BLaER1 treated with 17β-estradiol and CSF1 and Interleukin-3, amounts not matched to agents 10 nM and 100 nM (cell line): ENCODE measurements at regions not wholly inside any gene's neighbourhood (a gene's known extent, or its start where the extent isn't known, plus 50 kb on each side); places are given as distances from the start of the nearest gene placed in this dataset.

Source experiments
- H3K27ac ChIP-seq, 11 experiments: shearing (Covaris generic); formaldehyde crosslinking; 2 replicates each; pipeline ENCODE4 v1.8.1; 2022
- H3K27me3 ChIP-seq, 11 experiments: shearing (Covaris generic); formaldehyde crosslinking; 2 replicates each; pipeline ENCODE4 v1.8.1; 2022
- H3K36me3 ChIP-seq, 11 experiments: shearing (Covaris generic); formaldehyde crosslinking; 2 replicates each; pipeline ENCODE4 v1.8.1; 2022
- H3K4me1 ChIP-seq, 10 experiments: shearing (Covaris generic); formaldehyde crosslinking; 2 replicates each; pipeline ENCODE4 v1.8.1; 2022
- H3K4me2 ChIP-seq, 11 experiments: shearing (Covaris generic); formaldehyde crosslinking; 2 replicates each; pipeline ENCODE4 v1.8.1; 2022
- H3K4me3 ChIP-seq, 10 experiments: shearing (Covaris generic); formaldehyde crosslinking; 2 replicates each; pipeline ENCODE4 v1.8.1; 2022
- H3K9ac ChIP-seq, 11 experiments: shearing (Covaris generic); formaldehyde crosslinking; 2 replicates each; pipeline ENCODE4 v1.8.1; 2022
- H3K9me3 ChIP-seq, 11 experiments: shearing (Covaris generic); formaldehyde crosslinking; replicated peaks in 1 of 11; 2 replicates each; pipeline ENCODE4 v1.8.1; 2022
- H4K20me1 ChIP-seq, 11 experiments: shearing (Covaris generic); formaldehyde crosslinking; 2 replicates each; pipeline ENCODE4 v1.8.1; 2022
- Cebpa-rat ChIP-seq, 11 experiments: shearing (Covaris generic); IDR thresholded peaks; 2 replicates each; pipeline ENCODE4 v1.8.1; 2022

DNA sequence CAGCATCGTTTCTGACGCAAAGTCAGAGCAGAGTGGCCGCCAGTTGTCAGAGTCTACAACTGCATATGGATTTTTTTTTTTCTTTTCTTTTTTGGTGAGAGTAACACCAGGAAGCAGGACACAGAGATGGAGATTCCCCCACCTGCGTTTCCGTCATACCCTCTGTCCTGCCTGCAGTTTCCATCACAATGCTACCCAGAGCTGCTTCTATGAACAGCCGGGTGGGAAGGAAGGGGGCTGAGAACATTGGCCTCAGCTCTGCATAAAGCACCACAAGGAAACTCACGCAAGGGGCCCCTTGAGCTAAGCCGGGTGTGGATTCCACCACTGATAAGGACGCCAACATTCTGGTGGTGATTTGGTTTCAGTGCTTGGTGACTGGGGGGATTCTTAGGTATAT is 183.5 kb upstream of the AFDN start:
- Histone ChIP-seq H3K27ac (no peak overlapping the region), H3K4me2 (peak overlapping the region in 4 of 11 experiments; percentile 63 to 97 (median 89); a peak in 6 of 22 replicates), H3K4me1 (peaks cover 43 to 51% (median 49%) of the 10 kb centered on the region in 10 experiments), H3K4me3 (no peak overlapping the region), H3K36me3 (no peaks in the 10 kb centered on the region), H3K9ac (no peak overlapping the region), H3K9me3 (peaks cover 0 to 13% (median 8%) of the 10 kb centered on the region in 11 experiments; a peak in 12 of 22 replicates), H3K27me3 (no peaks in the 10 kb centered on the region), H4K20me1 (no peaks in the 10 kb centered on the region)
- TF ChIP-seq Cebpa-rat (IDR thresholded peaks at IDR 0.05) = no peak

DNA sequence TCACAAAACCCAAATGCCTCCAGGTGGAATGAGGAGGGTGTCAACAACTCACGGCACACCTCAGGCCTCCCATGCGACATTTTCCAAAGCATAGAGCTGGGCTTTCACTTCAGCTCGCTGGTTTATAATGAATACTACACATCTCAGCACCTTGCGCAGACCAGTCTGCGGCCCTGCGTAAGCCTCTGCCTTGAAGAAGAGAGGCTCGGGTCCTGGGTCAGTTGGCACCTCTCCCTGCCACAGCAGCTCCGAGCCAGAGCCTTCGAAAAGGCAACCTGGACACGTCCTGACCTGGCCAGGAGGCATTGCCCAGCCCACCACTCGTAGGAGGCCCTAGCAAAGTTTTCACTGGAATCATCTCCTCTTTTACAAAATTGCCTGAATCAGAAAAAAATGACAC is 183.0 kb upstream of the AFDN start:
- no peaks in the 10 kb centered on the region for H3K27me3 ChIP-seq
- peak overlapping the region in 10 of 11 experiments; percentile 63 to 97 (median 89); a peak in 17 of 22 replicates for H3K4me2 ChIP-seq
- TF ChIP-seq Cebpa-rat (IDR thresholded peaks at IDR 0.05) = no peak
- peaks cover 0 to 13% (median 8%) of the 10 kb centered on the region in 11 experiments; a peak in 12 of 22 replicates for H3K9me3 ChIP-seq
- no peak overlapping the region for H3K27ac ChIP-seq
- no peak overlapping the region for H3K4me3 ChIP-seq
- peaks cover 48 to 55% (median 52%) of the 10 kb centered on the region in 10 experiments for H3K4me1 ChIP-seq
- no peak overlapping the region for H3K9ac ChIP-seq
- no peaks in the 10 kb centered on the region for H4K20me1 ChIP-seq
- no peaks in the 10 kb centered on the region for H3K36me3 ChIP-seq

DNA sequence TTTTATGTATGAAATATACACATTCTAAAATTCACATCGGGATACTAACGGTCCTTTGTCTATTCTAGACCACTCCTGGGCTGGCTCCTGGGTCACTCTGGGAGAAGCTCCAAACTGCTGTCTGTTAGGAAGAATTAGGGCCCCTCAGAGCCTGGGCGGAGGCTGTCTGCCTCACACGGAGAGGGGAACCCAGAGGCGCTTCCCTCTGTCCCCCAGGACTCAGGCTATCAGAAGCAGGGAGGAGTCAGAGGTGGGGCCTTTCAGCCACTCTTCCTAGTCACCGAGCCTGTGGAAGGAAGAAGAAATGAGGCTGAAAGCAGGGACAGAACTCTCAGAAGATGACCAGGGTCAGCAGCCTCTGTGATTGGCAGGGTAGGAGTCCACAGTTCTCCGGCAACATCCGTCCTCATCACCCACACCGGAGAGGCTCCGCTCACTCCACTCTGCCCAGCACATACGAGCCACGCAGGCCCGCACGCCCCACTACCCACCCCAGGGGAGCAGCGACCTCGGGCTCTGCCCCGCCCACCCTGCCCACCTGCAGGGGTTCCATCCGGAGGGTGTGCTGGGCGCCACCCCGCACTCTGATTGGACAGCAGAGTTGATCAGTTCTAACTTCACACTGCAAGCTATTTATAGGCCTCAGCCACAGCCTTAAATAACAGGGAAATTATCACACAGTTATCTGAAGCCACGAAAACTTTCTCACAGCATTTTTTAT is 182.1 kb upstream of the AFDN start:
- Histone ChIP-seq H3K36me3 (no peaks in the 10 kb centered on the region), H3K9me3 (peaks cover 0 to 13% (median 8%) of the 10 kb centered on the region in 11 experiments; a peak in 12 of 22 replicates), H3K9ac (peak overlapping the region in 9 of 11 experiments; percentile 32 to 69 (median 54); a peak in 16 of 22 replicates), H4K20me1 (no peaks in the 10 kb centered on the region), H3K27ac (peak overlapping the region in 10 of 11 experiments; percentile 10 to 65 (median 50); a peak in 14 of 22 replicates), H3K4me3 (peak overlapping the region in 5 of 10 experiments; percentile 2 to 52 (median 36); a peak in 6 of 20 replicates), H3K27me3 (no peaks in the 10 kb centered on the region), H3K4me1 (peaks cover 52 to 60% (median 57%) of the 10 kb centered on the region in 10 experiments), H3K4me2 (peak overlapping the region; percentile 63 to 97 (median 89))
- no peak for TF ChIP-seq Cebpa-rat (IDR thresholded peaks at IDR 0.05)

DNA sequence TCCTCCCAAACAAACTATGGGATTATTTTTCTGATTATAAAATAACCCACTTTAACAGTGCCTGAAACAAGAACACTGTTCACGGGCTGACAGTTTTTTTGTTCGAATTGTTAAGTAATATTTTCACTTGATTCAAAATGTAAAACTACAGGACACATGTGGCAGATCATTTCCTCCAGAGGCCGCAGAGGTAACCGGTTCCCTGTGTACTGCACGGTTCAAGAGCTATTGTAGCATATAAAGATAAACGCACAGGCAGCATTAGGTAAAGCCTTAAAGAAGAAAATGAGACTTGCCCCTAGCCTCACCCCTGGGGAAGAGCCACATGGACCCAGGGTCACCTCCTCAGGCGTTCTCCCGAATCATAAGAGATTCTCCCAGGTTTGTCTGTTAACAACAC is 181.3 kb upstream of the AFDN start:
- Histone ChIP-seq H3K9ac (peak overlapping the region in 8 of 11 experiments; percentile 2 to 67 (median 50); a peak in 10 of 22 replicates), H4K20me1 (no peaks in the 10 kb centered on the region), H3K4me2 (peak overlapping the region; percentile 63 to 97 (median 89)), H3K9me3 (peaks cover 0 to 13% (median 8%) of the 10 kb centered on the region in 11 experiments; a peak in 12 of 22 replicates), H3K4me3 (peak overlapping the region in 4 of 10 experiments; percentile 2 to 52 (median 36); a peak in 3 of 20 replicates), H3K36me3 (no peaks in the 10 kb centered on the region), H3K4me1 (peaks cover 54 to 68% (median 64%) of the 10 kb centered on the region in 10 experiments), H3K27me3 (no peaks in the 10 kb centered on the region), H3K27ac (peak overlapping the region in 8 of 11 experiments; percentile 34 to 65 (median 50); a peak in 11 of 22 replicates)
- no peak for TF ChIP-seq Cebpa-rat (IDR thresholded peaks at IDR 0.05)

DNA sequence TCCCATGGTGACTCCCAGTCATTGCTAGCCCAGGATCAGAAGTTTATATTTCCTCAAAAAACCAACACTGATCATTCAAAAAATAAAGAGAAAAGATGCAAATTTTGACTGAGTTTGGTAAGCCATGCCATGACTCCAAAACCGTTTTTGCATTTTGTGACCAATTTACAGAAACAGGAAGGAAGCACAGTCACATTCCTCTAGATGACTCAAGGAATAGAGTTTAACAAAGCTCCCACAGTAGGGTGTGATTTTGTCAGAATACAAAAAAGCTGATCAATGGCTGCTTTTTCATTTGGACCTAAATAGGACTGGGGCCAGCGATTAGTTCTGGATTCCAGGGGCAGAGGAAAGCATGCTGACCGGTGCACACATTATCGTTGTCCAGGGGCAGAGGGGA is 179.4 kb upstream of the AFDN start:
- Histone ChIP-seq H3K9me3 (peaks cover 0 to 15% (median 6%) of the 10 kb centered on the region in 11 experiments; a peak in 16 of 22 replicates), H3K27ac (peak overlapping the region in 8 of 11 experiments; percentile 11 to 74 (median 42); a peak in 11 of 22 replicates), H3K36me3 (no peaks in the 10 kb centered on the region), H3K9ac (peak overlapping the region in 1 of 11 experiments; percentile 31; a peak in 1 of 22 replicates), H3K4me1 (peaks cover 56 to 78% (median 68%) of the 10 kb centered on the region in 10 experiments), H3K4me3 (no peak overlapping the region), H3K4me2 (peak overlapping the region; percentile 63 to 97 (median 89)), H3K27me3 (no peaks in the 10 kb centered on the region), H4K20me1 (no peaks in the 10 kb centered on the region)
- TF ChIP-seq Cebpa-rat (IDR thresholded peaks at IDR 0.05) = no peak

DNA sequence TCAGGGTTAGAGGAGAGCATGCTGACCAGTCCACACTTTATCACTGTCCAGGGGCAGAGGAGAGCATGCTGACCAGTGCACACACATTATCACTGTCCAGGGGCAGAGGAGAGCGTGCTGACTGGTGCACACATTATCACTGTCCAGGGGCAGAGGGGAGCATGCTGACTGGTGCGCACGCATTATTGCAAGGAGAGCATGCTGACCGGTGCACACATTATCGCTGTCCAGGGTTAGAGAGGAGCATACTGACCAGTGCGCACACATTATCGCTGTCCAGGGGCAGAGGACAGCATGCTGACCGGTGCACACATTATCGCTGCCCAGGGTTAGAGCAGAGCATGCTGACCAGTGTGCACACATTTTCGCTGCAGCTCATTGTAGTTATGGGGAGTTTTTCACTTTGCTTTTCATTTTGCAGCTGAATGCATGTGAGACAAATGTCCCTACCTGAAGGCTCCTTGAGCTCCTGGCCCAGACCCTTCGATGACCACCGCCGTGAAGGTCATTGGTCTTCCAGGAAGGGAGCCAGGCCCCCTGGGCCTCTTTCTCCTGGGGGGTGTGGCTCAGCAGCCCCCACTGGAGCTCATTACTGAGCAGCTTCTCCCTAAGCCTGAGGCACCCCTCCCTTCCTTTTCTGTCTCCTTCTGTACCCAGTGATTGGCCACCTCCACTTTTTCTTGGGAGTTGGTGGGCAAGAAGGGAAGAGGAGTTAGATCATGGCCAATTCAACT is 178.8 kb upstream of the AFDN start:
- H3K36me3 ChIP-seq = no peaks in the 10 kb centered on the region
- peaks cover 62 to 84% (median 74%) of the 10 kb centered on the region in 10 experiments for H3K4me1 ChIP-seq
- no peaks in the 10 kb centered on the region for H4K20me1 ChIP-seq
- no peak overlapping the region for H3K4me3 ChIP-seq
- peak overlapping the region; percentile 63 to 97 (median 89) for H3K4me2 ChIP-seq
- no peaks in the 10 kb centered on the region for H3K27me3 ChIP-seq
- peak overlapping the region in 1 of 11 experiments; percentile 31; a peak in 1 of 22 replicates for H3K9ac ChIP-seq
- no peak for TF ChIP-seq Cebpa-rat (IDR thresholded peaks at IDR 0.05)
- H3K9me3 ChIP-seq = peaks cover 0 to 16% (median 2%) of the 10 kb centered on the region in 11 experiments; a peak in 8 of 22 replicates
- H3K27ac ChIP-seq = peak overlapping the region in 5 of 11 experiments; percentile 11 to 74 (median 42); a peak in 8 of 22 replicates

DNA sequence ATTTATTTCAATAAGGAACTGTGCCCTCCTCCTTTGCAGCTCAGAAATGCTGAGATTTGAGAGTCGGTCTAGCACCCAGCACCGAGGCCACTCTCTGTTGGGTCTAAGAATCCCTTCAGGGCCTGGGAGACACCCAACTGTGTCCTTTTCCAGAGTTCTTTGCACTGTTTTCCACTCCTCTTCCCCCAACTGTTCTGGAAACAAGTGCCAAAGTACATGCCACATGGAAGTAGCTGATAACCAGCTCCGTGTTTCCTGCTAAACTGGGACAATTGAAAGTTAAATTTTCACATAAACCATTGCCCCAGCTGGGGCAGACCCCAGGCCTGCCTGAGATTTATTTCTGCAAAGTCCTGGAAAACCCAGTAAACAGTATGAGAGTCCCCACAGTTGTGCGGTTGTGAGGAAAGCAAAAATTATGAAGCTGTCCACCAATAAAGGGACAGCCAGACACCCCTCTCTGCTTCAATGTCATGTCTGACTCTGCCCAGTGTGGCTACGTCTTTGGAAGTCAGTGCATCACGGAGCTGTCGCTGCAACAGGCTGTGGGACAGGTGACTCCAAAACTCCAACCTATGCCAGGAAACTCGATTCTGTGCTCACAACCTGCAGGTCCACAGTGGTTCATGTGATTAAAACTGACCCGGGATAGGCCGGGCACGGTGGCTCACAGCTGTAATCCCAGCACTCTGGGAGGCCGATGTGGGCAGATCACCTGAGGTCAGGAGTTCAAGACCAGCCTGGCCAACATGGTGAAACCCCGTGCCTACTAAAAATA is 178.0 kb upstream of the AFDN start:
- peak overlapping the region in 3 of 11 experiments; percentile 20 to 64 (median 30); a peak in 5 of 22 replicates for H3K27ac ChIP-seq
- no peaks in the 10 kb centered on the region for H3K36me3 ChIP-seq
- peaks cover 0 to 15% (median 0%) of the 10 kb centered on the region in 11 experiments; a peak in 7 of 22 replicates for H3K9me3 ChIP-seq
- no peaks in the 10 kb centered on the region for H3K27me3 ChIP-seq
- H3K4me3 ChIP-seq = no peak overlapping the region
- peaks cover 60 to 79% (median 73%) of the 10 kb centered on the region in 10 experiments for H3K4me1 ChIP-seq
- H3K4me2 ChIP-seq = peak overlapping the region in 10 of 11 experiments; percentile 63 to 97 (median 89); a peak in 16 of 22 replicates
- no peak for TF ChIP-seq Cebpa-rat (IDR thresholded peaks at IDR 0.05)
- no peak overlapping the region for H3K9ac ChIP-seq
- H4K20me1 ChIP-seq = no peaks in the 10 kb centered on the region

DNA sequence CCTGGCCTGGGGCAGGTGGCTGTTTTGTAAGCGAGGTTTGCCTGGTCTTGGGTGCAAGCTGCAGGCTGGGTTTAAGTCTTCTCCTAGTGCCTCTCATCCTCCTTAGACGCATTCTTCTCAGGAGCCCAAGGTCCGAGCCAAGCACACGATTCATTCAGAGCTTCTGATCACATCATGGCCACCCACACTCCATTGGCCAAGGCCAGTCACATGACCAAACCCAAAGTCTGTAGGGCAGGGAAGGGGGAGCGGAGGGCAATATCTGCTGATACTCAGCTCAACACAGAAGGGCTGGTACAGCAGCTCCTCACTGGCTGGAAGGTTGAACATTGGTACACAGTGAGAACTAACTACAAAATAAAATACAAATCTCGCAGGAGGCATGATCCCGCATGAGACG is 177.2 kb upstream of the AFDN start:
- Histone ChIP-seq H3K4me3 (no peak overlapping the region), H3K4me2 (peak overlapping the region; percentile 7 to 48 (median 27); a peak in 18 of 22 replicates), H4K20me1 (no peaks in the 10 kb centered on the region), H3K27ac (no peak overlapping the region), H3K4me1 (peaks cover 52 to 72% (median 66%) of the 10 kb centered on the region in 10 experiments), H3K9me3 (peaks cover 0 to 15% (median 0%) of the 10 kb centered on the region in 11 experiments; a peak in 7 of 22 replicates), H3K27me3 (no peaks in the 10 kb centered on the region), H3K36me3 (no peaks in the 10 kb centered on the region), H3K9ac (no peak overlapping the region)
- TF ChIP-seq Cebpa-rat (IDR thresholded peaks at IDR 0.05) = no peak
